Adrenal gland (tissue), 5 donors: ENCODE measurements at regions not wholly inside any gene's neighbourhood (a gene's known extent, or its start where the extent isn't known, plus 50 kb on each side); places are given as distances from the start of the nearest gene placed in this dataset.

Experiments
- CTCF ChIP-seq, 6 experiments: fragments of 450-650 bp in 4 of 6; fragments of 200-600 bp in 2 of 6; sonication (generic) in 1 of 6; IDR thresholded peaks; 1 replicate in 5 of 6; 2 replicates in 1 of 6; pipeline versions ENCODE4 v1.5.1 to v1.8.0; 2016 to 2021; ENCODE audit warnings: antibody characterized with exemption in 6 of 6, mild to moderate bottlenecking in 2 of 6, moderate library complexity in 1 of 6
- POLR2A ChIP-seq, 2 donors: fragments of 450-650 bp; IDR thresholded peaks; one replicate each; pipeline ENCODE4 v1.6.1; 2017; ENCODE audit warnings: antibody characterized with exemption in 2 of 2, mild to moderate bottlenecking in 2 of 2, moderate library complexity in 1 of 2
- donor health status: DM: no; HTN: no; CAD: no.

- TF ChIP-seq CTCF (IDR thresholded peaks at IDR 0.05) = no peak
- TF ChIP-seq POLR2A (IDR thresholded peaks at IDR 0.05) = no peak
These were observed 93.4 kb upstream of the TNRC6A start for GRCh38 chr16:24635900-24636610.
